HepG2 (cell line): ENCODE measurements at regions not wholly inside any gene's neighbourhood (a gene's known extent, or its start where the extent isn't known, plus 50 kb on each side); places are given as distances from the start of the nearest gene placed in this dataset.

ENCODE experiments used
- ATAC-seq: fragments of 200-7000 bp; cut with Tn5 transposase; 3 replicates; pipeline ENCODE4 v1.9.1; 2020; ENCODE audit warnings: mild to moderate bottlenecking, moderate library complexity
- BruUV-seq: library from RNA; stranded (reverse); fragments of 400-500 nt; replicated peaks from 2 replicates; lab custom pipeline; 2021; lab: Mats Ljungman, UMichigan
- CTCF ChIA-PET: fragments of 300-600 bp; formaldehyde crosslinking; extraction: SDS; loops from one replicate; lab custom pipeline; 2021; ENCODE audit warnings: low total read pairs, inconsistent platforms, low intra/inter-chr PET ratio; lab: Yijun Ruan, JAX
- POLR2A ChIA-PET: fragments of 350-600 bp; sonication (Branson Sonifier 250); formaldehyde crosslinking; loops from one replicate; lab custom pipeline; 2020; ENCODE audit warnings: antibody characterized with exemption, inconsistent platforms; lab: Yijun Ruan, JAX
- DNase-seq: peaks from one replicate; pipeline ENCODE4 v3.0.0-alpha.2; 2015; ENCODE audit warnings: low spot score
- FAIRE-seq: peaks from 3 replicates; lab custom pipeline; 2011; peaks lifted over from hg19 to GRCh38; lab: Jason Lieb, UNC
- H2AFZ ChIP-seq: one replicate; pipeline ENCODE4 v1.6.1; 2011; ENCODE audit warnings: low read length, inconsistent platforms
- H3K27ac ChIP-seq: fragments of 300-600 bp; 3 replicates; pipeline ENCODE4 v1.8.0; 2011; ENCODE audit warnings: mixed run types, mild to moderate bottlenecking, mixed read lengths, low read length, inconsistent platforms; ENCODE audit not compliant: insufficient read depth; ENCODE audit errors: extremely low read length
- H3K27me3 ChIP-seq, 2 experiments: fragments of 200-600 bp in 1 of 2; 2 replicates in 1 of 2; 3 replicates in 1 of 2; pipeline versions ENCODE4 v1.6.0 to v1.8.0; 2011; ENCODE audit warnings: low read length in 2 of 2, mild to moderate bottlenecking in 2 of 2, moderate library complexity in 2 of 2, inconsistent platforms in 1 of 2; ENCODE audit not compliant: insufficient read depth in 2 of 2, control insufficient read depth in 1 of 2
- H3K36me3 ChIP-seq, 2 experiments: fragments of 200-600 bp in 1 of 2; replicated peaks in 1 of 2; 2 replicates in 1 of 2; 3 replicates in 1 of 2; pipeline versions ENCODE4 v1.5.1 to v1.8.0; 2011; ENCODE audit warnings: low read length in 2 of 2, inconsistent platforms in 1 of 2; ENCODE audit not compliant: insufficient read depth in 2 of 2, control insufficient read depth in 1 of 2
- H3K4me1 ChIP-seq: 2 replicates; pipeline ENCODE4 v1.5.1; 2012; ENCODE audit warnings: low read length, inconsistent platforms; ENCODE audit not compliant: insufficient read depth
- H3K4me2 ChIP-seq: 2 replicates; pipeline ENCODE4 v1.6.0; 2011; ENCODE audit warnings: low read depth, low read length, inconsistent platforms
- H3K4me3 ChIP-seq, 3 experiments: fragments of 200-600 bp in 1 of 3; sonication (generic), shearing (Covaris generic) in 1 of 3; replicated peaks in 1 of 3; 2 replicates each; pipeline ENCODE4 v1.5.1; 2011 to 2016; ENCODE audit warnings: low read length in 3 of 3, inconsistent platforms in 2 of 3, low read depth in 2 of 3, mild to moderate bottlenecking in 2 of 3, control low read depth in 1 of 3, mixed read lengths in 1 of 3; ENCODE audit not compliant: insufficient read depth in 1 of 3
- H3K79me2 ChIP-seq: one replicate; pipeline ENCODE4 v1.6.1; 2011; ENCODE audit warnings: low read length, inconsistent platforms; ENCODE audit not compliant: insufficient read depth
- H3K9ac ChIP-seq: 2 replicates; pipeline ENCODE4 v1.6.0; 2011; ENCODE audit warnings: mild to moderate bottlenecking, low read depth, low read length, inconsistent platforms; ENCODE audit not compliant: insufficient read depth
- H3K9me3 ChIP-seq: 2 replicates; pipeline ENCODE4 v1.5.1; 2012; ENCODE audit warnings: mild to moderate bottlenecking, low read length
- H4K20me1 ChIP-seq: 2 replicates; pipeline ENCODE4 v1.6.0; 2011; ENCODE audit warnings: inconsistent platforms, mild to moderate bottlenecking, low read length, moderate library complexity; ENCODE audit not compliant: insufficient read depth
- ASH2L ChIP-seq: fragments of 300-600, 200-600 bp; sonication (generic); IDR thresholded peaks from 2 replicates; pipeline ENCODE4 v1.7.0; 2017; ENCODE audit warnings: low read depth, mild to moderate bottlenecking, moderate library complexity, mixed read lengths, low read length; ENCODE audit not compliant: insufficient read length
- KLF12 ChIP-seq: sonication (generic); formaldehyde crosslinking; IDR thresholded peaks from 2 replicates; pipeline ENCODE4 v1.4.0; 2020; ENCODE audit warnings: missing genetic modification reagents, borderline replicate concordance
- NBN ChIP-seq: fragments of 450-650 bp; conservative IDR thresholded peaks from 2 replicates; pipeline ENCODE4 v1.6.1; 2017
- SNAPC2 ChIP-seq: sonication (generic); formaldehyde crosslinking; IDR thresholded peaks from 2 replicates; pipeline ENCODE4 v1.8.1; 2022; ENCODE audit warnings: mild to moderate bottlenecking, missing genetic modification reagents
- SRSF9 ChIP-seq: fragments of 200-400 bp; formaldehyde crosslinking; IDR thresholded peaks from 2 replicates; pipeline ENCODE4 v1.6.1; 2018; ENCODE audit warnings: borderline replicate concordance, mild to moderate bottlenecking, low read depth, low read length; ENCODE audit not compliant: insufficient read depth, poor library complexity, severe bottlenecking
- TBL1XR1 ChIP-seq: fragments of 150-350 bp; IDR thresholded peaks from 2 replicates; pipeline ENCODE4 v1.6.1; 2014; ENCODE audit warnings: borderline replicate concordance, low read length; ENCODE audit not compliant: partially characterized antibody
- ZNF160 ChIP-seq: sonication (generic); formaldehyde crosslinking; IDR thresholded peaks from 2 replicates; pipeline ENCODE4 v1.8.0; 2022; ENCODE audit warnings: mild to moderate bottlenecking, inconsistent platforms, missing genetic modification reagents
- ZNF224 ChIP-seq: sonication (generic); formaldehyde crosslinking; IDR thresholded peaks from 2 replicates; pipeline ENCODE4 v1.5.0; 2020; ENCODE audit warnings: mild to moderate bottlenecking, missing genetic modification reagents
- ZNF264 ChIP-seq: sonication (generic); formaldehyde crosslinking; IDR thresholded peaks from 2 replicates; pipeline ENCODE4 v1.4.0; 2020; ENCODE audit warnings: missing genetic modification reagents
- ZNF30 ChIP-seq: sonication (generic); formaldehyde crosslinking; IDR thresholded peaks from 2 replicates; pipeline ENCODE4 v1.5.0; 2020; ENCODE audit warnings: mild to moderate bottlenecking, missing genetic modification reagents
- ZNF331 ChIP-seq: sonication (generic); formaldehyde crosslinking; IDR thresholded peaks from 2 replicates; pipeline ENCODE4 v1.4.0; 2020; ENCODE audit warnings: missing genetic modification reagents
- ZNF468 ChIP-seq: sonication (generic); formaldehyde crosslinking; IDR thresholded peaks from 2 replicates; pipeline ENCODE4 v1.8.0; 2022; ENCODE audit warnings: mild to moderate bottlenecking, moderate library complexity, missing genetic modification reagents
- ZNF564 ChIP-seq: sonication (generic); formaldehyde crosslinking; IDR thresholded peaks from 2 replicates; pipeline ENCODE4 v1.8.1; 2023; ENCODE audit warnings: mild to moderate bottlenecking, missing genetic modification reagents
- ZNF792 ChIP-seq: IDR thresholded peaks from 2 replicates; pipeline ENCODE4 v1.6.1; 2016
- ZNF83 ChIP-seq: sonication (generic); formaldehyde crosslinking; IDR thresholded peaks from 2 replicates; pipeline ENCODE4 v1.4.0; 2020; ENCODE audit warnings: missing genetic modification reagents, mild to moderate bottlenecking, borderline replicate concordance
- ZNF883 ChIP-seq: sonication (generic); formaldehyde crosslinking; IDR thresholded peaks from 2 replicates; pipeline ENCODE4 v1.5.1; 2020; ENCODE audit warnings: mild to moderate bottlenecking, missing genetic modification reagents; ENCODE audit errors: not compliant biosample characterization
- in situ Hi-C: cut with HindIII; loops from 2 replicates; pipeline ENCODE4 v1.10.0; 2017; ENCODE audit warnings: low pct_unique_long_range_greater_than_20kb; ENCODE audit not compliant: extremely low pct_ligation_motif_present
- intact Hi-C: fragments of 100-400 bp; cut with micrococcal nuclease; formaldehyde crosslinking; loops from one replicate; pipeline ENCODE4 v1.10.0; 2022; ENCODE audit not compliant: unreplicated experiment
- TF ChIP-seq, protein P1 (sequence below): sonication (generic); formaldehyde crosslinking; IDR thresholded peaks from 2 replicates; pipeline ENCODE4 v1.9.0; 2021; ENCODE audit warnings: missing genetic modification reagents, borderline replicate concordance
- TF ChIP-seq, protein P2 (sequence below): sonication (generic); formaldehyde crosslinking; IDR thresholded peaks from 2 replicates; pipeline ENCODE4 v1.8.1; 2022; ENCODE audit warnings: low read depth, mild to moderate bottlenecking, missing genetic modification reagents

DNA sequence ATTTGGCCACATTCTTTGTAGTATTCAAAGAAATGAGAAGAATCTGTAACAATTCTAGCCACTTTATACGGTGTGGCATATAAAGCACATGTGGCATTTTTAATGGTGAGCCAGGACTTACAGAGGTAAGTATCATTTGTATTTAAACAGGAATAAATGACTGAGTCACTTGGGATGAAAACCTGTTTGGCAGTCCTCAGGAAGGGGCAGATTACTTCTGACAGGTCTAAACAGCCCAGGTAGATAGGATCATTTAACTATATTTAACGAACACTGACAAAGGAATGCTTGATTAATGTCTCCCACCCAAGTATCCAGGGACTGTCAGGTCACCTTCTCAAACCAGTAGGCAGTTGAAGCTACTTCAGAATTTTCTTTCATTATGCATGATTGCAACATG lies 241.5 kb upstream of the SATB1 start (continued):
- TF ChIP-seq NBN: no peak
- TF ChIP-seq KLF12 (CRISPR knock-in tag): no peak
- TF ChIP-seq, all 625 proteins: peak for 0

DNA sequence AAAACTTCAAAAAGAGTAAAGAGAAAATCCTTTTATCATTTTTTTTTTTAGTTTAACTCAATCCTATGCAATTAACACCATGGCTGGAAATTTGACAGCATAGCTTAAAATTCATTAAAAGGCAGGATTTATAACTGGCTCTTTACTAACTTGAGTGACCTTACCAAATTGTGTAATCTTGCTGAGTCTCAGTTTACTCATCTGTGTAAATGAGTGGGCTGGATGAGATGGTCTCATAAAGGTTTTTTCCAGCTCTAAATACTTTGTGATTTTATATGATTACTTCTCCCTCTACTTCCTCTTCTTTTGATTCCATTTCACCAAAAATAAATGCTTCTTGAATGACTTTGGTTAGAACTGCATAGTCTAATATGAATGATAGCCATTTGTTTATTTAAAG lies 234.9 kb upstream of the SATB1 start:
- Histone ChIP-seq H2AFZ (no peak overlapping the region), H3K36me3 (no peaks in the 10 kb centered on the region), H3K9ac (no peak overlapping the region), H3K4me2 (no peak overlapping the region), H4K20me1 (no peaks in the 10 kb centered on the region), H3K27ac (no peak overlapping the region), H3K9me3 (no peaks in the 10 kb centered on the region), H3K27me3 (no peaks in the 10 kb centered on the region), H3K4me1 (no peaks in the 10 kb centered on the region), H3K79me2 (no peaks in the 10 kb centered on the region), H3K4me3 (no peak overlapping the region)
- DNase-seq (no peak), FAIRE-seq (no peak), ATAC-seq (no peak)
- CTCF ChIA-PET: no interaction called here
- POLR2A ChIA-PET: no interaction called here
- intact Hi-C loops: no loop called here
- BruUV-seq: no TSS peak
- in situ Hi-C loops: no loop called here
- TF ChIP-seq, protein P1, sequence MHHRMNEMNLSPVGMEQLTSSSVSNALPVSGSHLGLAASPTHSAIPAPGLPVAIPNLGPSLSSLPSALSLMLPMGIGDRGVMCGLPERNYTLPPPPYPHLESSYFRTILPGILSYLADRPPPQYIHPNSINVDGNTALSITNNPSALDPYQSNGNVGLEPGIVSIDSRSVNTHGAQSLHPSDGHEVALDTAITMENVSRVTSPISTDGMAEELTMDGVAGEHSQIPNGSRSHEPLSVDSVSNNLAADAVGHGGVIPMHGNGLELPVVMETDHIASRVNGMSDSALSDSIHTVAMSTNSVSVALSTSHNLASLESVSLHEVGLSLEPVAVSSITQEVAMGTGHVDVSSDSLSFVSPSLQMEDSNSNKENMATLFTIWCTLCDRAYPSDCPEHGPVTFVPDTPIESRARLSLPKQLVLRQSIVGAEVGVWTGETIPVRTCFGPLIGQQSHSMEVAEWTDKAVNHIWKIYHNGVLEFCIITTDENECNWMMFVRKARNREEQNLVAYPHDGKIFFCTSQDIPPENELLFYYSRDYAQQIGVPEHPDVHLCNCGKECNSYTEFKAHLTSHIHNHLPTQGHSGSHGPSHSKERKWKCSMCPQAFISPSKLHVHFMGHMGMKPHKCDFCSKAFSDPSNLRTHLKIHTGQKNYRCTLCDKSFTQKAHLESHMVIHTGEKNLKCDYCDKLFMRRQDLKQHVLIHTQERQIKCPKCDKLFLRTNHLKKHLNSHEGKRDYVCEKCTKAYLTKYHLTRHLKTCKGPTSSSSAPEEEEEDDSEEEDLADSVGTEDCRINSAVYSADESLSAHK (CRISPR knock-in tag): no peak
- no peak for TF ChIP-seq SNAPC2 (CRISPR knock-in tag)
- no peak for TF ChIP-seq ZNF468 (CRISPR knock-in tag)
- no peak for TF ChIP-seq SRSF9
- no peak for TF ChIP-seq ZNF264 (CRISPR knock-in tag)
- TF ChIP-seq ZNF331 (CRISPR knock-in tag): no peak
- no peak for TF ChIP-seq ZNF160 (CRISPR knock-in tag)
- no peak for TF ChIP-seq ZNF792 (CRISPR knock-in tag)
- TF ChIP-seq ZNF83: no peak
- no peak for TF ChIP-seq ZNF30
- TF ChIP-seq, protein P2, sequence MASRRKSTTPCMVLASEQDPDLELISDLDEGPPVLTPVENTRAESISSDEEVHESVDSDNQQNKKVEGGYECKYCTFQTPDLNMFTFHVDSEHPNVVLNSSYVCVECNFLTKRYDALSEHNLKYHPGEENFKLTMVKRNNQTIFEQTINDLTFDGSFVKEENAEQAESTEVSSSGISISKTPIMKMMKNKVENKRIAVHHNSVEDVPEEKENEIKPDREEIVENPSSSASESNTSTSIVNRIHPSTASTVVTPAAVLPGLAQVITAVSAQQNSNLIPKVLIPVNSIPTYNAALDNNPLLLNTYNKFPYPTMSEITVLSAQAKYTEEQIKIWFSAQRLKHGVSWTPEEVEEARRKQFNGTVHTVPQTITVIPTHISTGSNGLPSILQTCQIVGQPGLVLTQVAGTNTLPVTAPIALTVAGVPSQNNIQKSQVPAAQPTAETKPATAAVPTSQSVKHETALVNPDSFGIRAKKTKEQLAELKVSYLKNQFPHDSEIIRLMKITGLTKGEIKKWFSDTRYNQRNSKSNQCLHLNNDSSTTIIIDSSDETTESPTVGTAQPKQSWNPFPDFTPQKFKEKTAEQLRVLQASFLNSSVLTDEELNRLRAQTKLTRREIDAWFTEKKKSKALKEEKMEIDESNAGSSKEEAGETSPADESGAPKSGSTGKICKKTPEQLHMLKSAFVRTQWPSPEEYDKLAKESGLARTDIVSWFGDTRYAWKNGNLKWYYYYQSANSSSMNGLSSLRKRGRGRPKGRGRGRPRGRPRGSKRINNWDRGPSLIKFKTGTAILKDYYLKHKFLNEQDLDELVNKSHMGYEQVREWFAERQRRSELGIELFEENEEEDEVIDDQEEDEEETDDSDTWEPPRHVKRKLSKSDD: no peak
- TF ChIP-seq ZNF883: no peak
- TF ChIP-seq ASH2L: no peak
- TF ChIP-seq ZNF224 (CRISPR knock-in tag): no peak
- no peak for TF ChIP-seq TBL1XR1
- TF ChIP-seq ZNF564: no peak
